ENCODE measurements at regions not wholly inside any gene's neighbourhood (a gene's known extent, or its start where the extent isn't known, plus 50 kb on each side); places are given as distances from the start of the nearest gene placed in this dataset.
"Not testable (repeated sequence)": the region's sequence is repeated elsewhere in the genome, so short reads cannot be mapped to it uniquely, and the experiment has no call there.

DNA sequence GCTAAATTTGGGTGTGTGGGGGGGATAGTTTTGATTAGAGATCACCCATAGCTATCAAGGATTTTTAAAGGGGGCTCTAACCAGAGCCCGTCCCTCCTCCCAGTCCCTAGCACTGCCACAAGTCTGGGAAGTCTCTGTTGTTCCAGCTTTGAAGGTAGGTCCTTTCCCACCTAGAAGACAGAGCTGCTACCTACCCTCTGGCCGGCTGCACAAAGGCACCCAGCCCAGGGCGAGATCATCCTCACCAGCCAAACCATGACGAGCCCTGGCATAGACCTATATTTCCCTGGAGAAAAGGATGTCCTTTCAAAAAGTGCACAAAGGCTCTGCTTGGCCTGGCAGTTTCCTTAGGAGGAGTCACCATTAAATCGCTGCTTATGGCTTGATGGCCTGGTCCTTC, 147.8 kb downstream of the CYP26A1 start:
- no peak for DNase-seq (ENCODE audit: low spot score)

DNA sequence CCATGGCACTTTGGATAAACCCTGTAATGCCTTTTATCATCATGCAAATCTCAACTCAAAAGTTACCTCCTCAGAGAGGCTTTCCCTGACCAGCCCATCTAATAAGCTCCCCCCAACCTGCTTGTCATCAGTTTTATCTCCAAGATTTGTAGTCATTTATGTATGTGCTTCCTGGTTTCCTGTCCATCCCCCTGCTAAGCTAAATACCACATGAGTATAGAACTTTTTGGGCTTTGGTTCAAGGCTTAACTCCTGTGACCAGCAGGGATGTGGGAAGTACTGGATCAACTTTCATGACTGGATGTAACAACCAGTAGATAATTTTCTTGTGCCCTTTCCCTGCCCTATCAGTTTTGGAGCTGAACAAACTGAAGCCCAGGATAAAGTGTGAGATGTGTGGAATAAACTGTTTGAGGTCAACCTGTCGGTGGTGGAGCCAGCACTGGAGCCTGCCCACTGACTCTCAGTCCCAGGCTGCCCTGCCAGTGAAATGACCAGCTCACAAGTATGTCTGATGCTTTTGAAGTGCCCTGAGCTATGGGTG, 148.6 kb downstream of the CYP26A1 start:
- no peak for DNase-seq (ENCODE audit: low spot score)

DNA sequence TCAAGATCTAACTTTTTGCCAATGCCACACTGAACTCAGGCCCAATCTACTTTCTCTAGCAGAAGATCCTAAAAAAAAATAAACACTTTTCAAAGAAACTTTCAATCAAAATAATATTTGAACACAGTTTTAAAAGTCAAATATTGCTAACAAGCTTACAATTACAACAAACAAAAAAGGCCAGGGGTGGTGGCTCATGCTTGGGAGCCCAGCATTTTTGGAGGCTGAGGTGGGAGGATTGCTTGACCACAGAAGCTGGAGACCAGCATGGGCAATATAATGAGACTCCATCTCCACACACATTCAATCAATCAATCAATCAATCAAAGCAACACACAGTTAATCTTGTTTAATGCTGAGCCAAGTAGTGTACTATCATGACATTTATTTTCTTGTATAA, 149.2 kb downstream of the CYP26A1 start:
- DNase-seq (ENCODE audit: low spot score): no peak

DNA sequence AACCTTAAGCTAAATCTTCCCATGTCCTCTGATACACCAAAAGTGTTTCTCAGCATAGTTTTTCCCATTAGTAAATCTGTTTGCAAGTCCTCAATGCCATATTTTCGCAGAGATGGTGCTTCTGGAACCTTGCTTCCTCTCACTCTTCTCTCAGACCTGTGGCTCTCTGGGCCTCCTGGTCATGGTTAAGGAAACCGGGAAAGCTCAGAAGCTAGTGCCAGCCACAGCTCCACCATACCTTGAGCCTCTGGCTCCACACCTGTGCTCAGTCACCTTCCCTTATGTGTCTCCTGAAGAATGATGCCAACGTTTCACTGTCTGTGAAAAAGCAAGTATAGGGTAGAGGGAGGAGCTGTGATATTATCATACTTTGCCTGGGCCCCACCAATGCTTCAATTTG, 149.6 kb downstream of the CYP26A1 start:
- DNase-seq (ENCODE audit: low spot score): no peak

DNA sequence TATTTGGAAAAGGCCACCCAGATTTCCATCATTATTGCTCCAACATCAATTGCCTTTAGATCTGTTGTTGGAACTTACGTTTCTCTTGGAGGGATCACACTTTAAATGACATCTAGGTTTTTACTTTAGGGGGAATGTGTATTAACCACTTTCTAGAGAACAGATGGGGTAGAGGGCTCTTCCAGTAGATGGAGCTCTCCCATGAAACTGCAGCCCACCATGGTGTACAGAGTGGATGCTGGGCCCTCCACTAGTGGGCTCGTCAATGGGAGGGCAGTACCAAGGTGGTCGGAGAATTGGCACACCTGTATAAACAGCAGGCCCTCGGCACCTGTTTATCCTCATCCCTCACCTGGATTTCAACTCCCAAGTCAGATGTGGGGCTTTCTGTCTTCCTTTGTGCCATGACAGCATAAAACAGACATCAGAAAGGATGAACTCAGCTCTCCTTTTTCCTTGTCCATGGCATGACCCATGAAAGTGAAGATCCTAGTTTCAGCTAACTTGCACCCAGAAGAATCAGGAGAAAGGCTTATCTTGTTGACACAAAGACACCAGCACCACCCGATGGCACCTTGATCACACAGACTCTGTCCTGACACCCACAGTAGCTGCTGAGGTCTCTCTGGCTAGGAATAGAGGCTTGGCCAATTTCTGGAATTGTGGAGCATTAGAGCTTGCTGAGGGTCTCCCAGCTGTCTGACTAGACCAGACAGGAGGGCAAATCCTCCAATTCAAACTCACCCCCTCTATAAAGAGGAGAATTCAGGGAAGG, 150.5 kb downstream of the CYP26A1 start:
- DNase-seq (ENCODE audit: low spot score): no peak

DNA sequence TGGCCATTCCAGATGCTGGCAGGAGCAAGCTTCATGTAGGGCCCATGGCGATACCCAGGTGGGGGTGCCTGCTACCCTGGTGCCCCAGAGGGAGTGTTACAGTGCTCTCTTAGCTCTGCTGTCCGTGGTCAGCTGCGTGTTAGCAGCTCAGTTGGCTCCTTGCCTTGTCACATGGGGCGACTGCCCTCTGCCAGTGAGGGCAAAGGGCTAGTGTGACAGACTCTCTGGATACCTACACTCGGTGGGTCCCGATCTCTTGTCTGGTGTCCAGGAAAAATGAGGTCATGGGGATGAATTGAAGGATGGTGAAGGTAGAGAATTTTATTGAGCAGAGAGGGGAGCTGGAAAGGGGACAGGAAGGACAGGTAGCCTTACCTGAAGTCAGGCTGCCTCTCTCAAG, 152.2 kb downstream of the CYP26A1 start:
- no peak for DNase-seq (ENCODE audit: low spot score)

DNA sequence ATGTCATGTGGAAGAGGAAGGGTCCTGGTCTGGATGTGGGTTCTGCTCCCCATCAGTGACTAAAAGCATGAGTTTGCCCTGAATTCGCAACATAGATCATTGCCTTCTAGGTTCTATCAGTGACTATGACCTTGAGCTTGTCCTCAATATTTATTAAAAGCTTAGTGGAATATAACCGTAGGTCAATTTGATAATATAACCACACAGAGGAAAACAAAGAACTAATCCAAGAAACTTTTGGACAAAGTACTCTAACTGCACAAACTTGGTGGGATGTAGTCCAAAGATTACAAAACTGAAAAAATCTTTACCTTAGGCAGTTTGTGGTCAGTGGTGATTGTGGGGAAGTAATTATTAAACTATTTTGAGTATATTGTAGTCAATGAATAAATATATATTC, 152.9 kb downstream of the CYP26A1 start:
- DNase-seq (ENCODE audit: low spot score): no peak

DNA sequence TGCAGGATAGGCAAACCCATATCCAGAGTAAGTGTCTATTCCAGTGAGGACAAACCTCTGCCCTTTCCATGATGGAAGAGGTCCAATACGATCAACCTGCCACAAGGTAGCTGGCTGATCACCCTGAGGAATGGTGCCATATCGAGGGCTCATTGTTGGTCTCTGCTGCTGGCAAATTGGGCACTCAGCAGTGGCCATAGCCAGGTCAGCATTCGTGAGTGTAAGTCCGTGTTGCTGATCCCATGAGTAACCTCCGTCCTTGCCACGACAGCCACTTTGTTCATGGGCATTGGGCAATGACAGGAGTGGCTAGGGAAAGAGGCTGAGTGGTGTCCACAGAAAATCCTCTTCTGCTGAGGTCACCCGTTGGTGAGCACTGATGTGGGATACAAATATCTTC, 156.9 kb downstream of the CYP26A1 start:
- DNase-seq (ENCODE audit: low spot score): not testable (repeated sequence)

DNA sequence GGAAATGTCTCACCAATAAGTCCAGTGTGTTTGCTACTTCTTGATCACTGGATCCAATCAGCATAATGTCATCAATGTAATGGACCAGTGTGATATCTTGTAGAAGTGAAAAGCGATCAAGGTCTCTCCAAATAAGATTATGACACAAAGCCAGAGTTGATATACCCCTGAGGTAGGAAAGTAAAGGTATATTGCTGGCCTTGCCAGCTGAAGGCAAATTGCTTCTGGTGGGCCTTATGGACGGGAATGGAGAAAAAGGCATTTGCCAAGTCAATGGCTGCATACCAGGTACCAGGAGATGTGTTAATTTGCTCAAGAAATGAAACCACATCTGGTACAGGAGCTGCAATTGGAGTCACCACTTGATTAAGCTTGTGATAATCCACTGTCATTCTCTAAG, 158.5 kb downstream of the CYP26A1 start:
- not testable (repeated sequence) for DNase-seq (ENCODE audit: low spot score)

DNA sequence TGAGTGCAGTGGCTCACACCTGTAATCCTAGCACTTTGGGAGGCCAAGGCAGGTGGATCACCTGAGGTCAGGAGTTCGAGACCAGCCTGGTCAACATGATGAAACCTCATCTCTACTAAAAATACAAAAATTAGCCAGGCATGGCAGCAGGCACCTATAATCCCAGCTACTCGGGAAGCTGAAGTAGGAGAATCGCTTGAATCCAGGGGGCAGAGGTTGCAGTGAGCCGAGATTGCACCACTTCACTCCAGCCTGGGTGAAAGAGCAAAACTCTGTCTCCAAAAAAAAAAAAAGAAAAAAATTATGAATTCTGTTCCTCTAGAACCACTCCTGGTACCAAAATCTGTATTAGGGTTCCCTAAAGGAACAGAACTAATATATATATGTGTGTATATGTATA, 161.2 kb downstream of the CYP26A1 start:
- not testable (repeated sequence) for DNase-seq (ENCODE audit: low spot score)

DNA sequence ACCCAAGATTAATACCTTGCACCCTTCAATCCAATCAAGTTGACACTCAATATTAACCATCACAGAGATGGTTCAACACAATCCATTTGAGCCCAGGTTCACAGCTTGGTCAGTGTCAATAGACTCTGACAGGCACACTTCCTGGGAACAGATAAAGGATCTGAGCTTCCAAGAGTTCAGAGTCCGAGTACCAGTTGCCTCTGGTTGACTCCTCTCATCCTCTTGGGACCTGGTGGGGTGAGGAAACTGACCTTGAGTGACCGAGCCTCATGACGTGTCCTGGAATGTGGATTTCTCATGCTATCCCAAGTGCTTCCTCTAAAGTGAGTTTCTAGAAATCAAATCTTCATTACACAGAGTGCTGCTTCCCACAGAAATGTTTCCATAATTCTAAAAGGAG, 162.0 kb downstream of the CYP26A1 start:
- no peak for DNase-seq (ENCODE audit: low spot score)

DNA sequence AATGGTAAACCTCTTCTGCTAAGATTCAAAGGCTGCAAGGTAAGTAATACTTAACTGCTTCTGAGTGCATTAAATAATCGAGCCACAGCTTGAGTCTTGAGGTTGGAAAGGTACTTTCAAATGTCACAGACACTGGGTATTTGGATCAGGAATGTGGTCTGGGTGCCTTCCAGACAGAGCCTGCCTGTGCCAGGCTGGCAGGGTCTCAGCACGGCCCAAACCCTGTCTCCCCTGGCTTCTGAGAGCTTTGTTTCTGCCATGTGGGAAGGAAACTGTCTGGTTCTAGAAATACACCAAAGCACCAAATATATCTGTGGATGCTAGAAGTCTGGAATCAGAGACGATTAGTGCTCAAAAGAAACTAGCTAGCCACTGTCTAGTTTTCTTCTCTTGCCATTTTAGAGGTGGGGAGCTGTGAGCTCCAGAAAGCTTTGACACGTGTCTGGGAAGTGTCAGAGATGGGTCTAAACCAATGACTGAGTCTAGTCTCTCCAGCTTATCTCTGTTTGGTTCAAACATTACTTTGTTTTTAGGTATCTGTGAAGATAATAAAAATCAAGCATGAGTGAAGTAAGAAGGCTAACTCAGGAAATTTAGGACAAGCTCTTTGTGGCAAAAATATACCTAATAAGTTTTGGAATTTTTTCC, 162.8 kb downstream of the CYP26A1 start:
- DNase-seq (ENCODE audit: low spot score): no peak

DNA sequence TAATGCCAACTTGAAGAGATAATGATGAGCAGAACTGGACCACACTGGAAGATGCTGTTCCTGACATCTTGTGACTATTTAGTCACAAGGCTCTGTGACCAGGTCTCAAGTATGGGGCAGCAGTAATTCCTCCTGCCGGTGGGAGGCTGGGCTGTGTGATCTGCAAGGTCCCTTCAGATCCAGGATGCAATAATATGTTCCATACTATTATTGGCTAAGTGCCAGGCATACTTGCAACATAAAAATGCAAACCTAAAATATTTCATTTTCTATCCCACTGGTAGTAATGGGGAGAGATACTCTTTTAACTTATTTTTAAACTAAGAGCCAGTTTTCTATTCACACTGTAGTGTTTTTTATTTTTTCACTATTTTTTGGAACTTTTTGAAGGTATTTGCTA, 171.5 kb downstream of the CYP26A1 start:
- no peak for DNase-seq (ENCODE audit: low spot score)

DNA sequence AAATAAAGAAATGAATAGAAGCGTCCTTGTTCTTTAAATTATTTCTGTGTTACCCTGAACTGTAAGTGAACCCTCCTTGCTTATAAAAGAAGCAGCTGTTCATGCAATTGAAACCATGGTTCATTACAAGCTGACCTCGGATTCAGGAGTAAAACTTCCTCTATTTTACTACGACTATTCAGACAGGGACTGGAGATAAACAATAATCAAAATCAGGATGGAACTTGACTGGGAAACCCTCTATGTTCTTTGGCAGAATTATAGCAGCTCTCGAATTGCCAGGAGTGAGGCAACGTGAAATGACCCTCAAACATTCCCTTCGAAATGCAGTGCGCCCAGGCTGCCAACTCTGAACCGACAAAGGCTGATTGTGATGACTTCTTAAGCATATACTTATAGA, 172.1 kb downstream of the CYP26A1 start:
- DNase-seq (ENCODE audit: low spot score): no peak

DNA sequence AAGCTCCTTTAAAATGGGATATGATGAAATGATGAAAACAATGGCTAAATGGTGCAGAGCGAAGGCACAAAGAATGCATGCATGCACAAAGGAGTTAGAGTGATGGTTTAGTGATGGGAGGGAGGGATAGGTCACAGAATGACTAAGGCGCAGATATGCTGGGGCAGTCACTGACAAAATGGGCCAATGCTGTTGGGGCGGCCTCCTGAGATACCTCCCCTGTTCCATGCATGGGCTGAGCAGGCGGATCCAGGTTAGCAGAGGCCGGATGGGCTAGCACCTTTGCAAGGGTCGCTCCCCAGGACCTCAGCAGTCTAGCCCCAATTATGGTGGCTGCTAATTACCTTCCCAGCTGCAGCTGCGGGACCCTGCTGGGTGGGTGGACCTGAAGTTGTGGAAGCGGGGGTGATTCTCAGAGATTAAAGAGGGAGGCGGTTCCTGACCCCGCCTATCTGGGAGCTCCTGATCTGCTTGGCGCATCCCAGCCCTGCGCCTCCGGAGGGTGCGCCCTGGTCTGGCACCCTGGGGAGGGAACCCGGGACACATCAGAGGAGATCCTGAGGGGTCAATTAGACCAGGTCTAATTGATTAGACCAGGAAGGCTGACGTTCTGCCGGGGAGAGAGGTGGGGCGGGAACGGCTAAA, 175.0 kb downstream of the CYP26A1 start:
- no peak for DNase-seq (ENCODE audit: low spot score)

DNA sequence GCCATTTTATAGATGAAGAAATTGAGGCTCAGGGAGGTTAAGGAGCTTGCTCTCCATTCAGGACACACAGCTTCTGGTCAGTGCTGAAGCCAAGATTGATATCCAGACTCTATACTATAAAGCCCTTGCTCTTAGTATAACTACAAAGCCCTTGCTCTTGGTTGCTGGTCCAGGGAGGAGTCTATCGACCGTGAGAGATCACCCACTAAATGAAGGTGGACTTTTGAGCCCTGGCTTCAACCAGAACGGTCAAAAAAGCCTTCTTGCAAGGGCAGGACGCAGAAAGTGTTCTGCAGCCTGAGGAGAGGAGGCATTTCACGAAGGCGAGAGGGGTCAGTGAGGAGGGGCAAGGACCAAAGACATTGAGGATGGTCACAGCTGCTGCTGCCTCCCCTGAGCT, 176.3 kb downstream of the CYP26A1 start:
- no peak for DNase-seq (ENCODE audit: low spot score)

DNA sequence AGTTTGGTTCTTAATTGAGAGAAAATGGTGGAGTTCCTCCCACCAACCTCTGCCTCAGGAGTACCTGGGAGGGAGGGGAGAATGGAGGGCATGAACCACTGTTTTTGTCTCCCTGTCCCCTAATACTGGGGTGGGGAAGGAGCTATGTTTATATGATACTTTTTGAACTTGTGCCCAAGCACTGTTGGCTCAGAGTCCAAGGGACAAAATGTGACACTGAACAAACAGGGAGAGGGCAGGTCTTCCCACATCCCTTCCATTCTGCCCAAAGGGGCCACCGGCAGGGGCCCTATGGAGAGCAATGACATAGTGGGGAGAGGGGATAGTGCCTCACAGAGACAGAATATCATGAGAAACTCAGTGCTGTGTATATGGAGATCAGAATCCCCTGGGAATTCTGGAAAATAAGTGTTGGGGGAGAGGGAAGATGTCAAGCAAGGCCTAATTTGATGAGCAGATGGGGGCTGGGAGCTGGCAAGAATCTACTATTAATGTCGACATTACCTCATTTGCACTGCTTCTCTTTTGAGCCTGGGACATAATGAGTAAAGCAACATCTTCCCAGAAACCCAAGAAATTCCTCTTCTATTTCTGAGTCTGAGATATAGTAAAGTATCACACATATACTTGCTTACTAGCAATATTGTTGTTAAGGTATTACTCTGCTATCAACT, 180.6 kb downstream of the CYP26A1 start:
- no peak for DNase-seq (ENCODE audit: low spot score)

DNA sequence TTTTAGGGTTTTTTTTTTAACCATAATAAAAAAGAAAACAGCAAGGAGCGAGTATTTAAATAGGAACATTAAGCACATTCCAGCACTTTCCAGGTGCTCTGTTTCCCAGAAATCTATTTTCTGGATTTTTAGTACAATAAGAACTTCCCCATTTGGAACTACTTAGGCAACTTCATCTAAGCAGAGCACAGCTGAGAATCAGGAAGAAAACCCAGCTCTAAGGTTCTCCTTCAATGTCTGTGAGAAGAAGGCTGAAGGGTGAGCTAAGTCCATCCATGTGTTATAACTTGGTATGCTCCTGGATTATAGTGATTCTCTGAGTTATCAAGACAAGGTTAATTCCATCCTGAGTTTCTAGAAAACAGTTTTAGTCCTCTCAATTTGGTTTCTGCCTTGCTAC, 181.9 kb downstream of the CYP26A1 start:
- DNase-seq (ENCODE audit: low spot score): no peak

Data from ecto neural progenitor cell (in vitro differentiated cells).